ENCODE measurements at regions not wholly inside any gene's neighbourhood (a gene's known extent, or its start where the extent isn't known, plus 50 kb on each side); places are given as distances from the start of the nearest gene placed in this dataset.

GRCh38 chr14:89563471-89563870, 146.4 kb upstream of the FOXN3 start:
- Histone ChIP-seq H3K27me3 (replicated peaks in 1 of 4; ENCODE audit: control extremely low read depth in 1 of 4, control insufficient read depth in 3 of 4, insufficient read depth in 4 of 4, low read length in 3 of 4) (no peaks in the 10 kb centered on the region), H3K9ac (ENCODE audit: low read length) (no peak overlapping the region), H3K9me3 (ENCODE audit: control extremely low read depth in 1 of 3, control insufficient read depth in 2 of 3, insufficient read depth in 1 of 3, low read length in 2 of 3) (no peaks in the 10 kb centered on the region), H3K27ac (ENCODE audit: low read length in 2 of 2) (no peak overlapping the region), H4K20me1 (ENCODE audit: control insufficient read depth, insufficient read depth, low read length, poor library complexity, severe bottlenecking) (peaks cover 15% of the 10 kb centered on the region), H3K4me1 (ENCODE audit: control insufficient read depth in 2 of 2, insufficient read depth in 2 of 2, low read length in 2 of 2) (peaks cover 3 to 8% of the 10 kb centered on the region in 2 donors), H2AFZ (ENCODE audit: insufficient read depth, low read depth, low read length, poor library complexity, severe bottlenecking) (no peak overlapping the region), H3K79me2 (ENCODE audit: control insufficient read depth, insufficient read depth, low read length) (peaks cover 53% of the 10 kb centered on the region), H3K4me3 (ENCODE audit: control extremely low read depth in 1 of 5, extremely low read depth in 1 of 5, insufficient read depth in 1 of 5, low read depth in 2 of 5, low read length in 4 of 5) (no peak overlapping the region), H3K4me2 (replicated peaks; ENCODE audit: low read depth, low read length, poor library complexity, severe bottlenecking) (no peak overlapping the region), H3K36me3 (replicated peaks in 1 of 2; ENCODE audit: control extremely low read depth in 1 of 2, control insufficient read depth in 1 of 2, extremely low read depth in 1 of 2, insufficient read depth in 2 of 2, low read length in 1 of 2) (no peaks in the 10 kb centered on the region)
- DNase-seq: no peak
- no peaks in the 10 kb centered on the region for H3K27me3 Mint-ChIP-seq
- peaks cover 17% of the 10 kb centered on the region for H3K4me1 Mint-ChIP-seq
- ChIA-PET CTCF (interaction anchor here (0.6 kb wide), 1 partner anchor 532 kb away, joined by 3 read pairs; no protein-coding TSS in a partner anchor), POLR2A (no interaction called here)
- no peak for TF ChIP-seq CTCF (IDR thresholded peaks at IDR 0.05)
- TF ChIP-seq EZH2 (IDR thresholded peaks at IDR 0.05; ENCODE audit: borderline replicate concordance, insufficient read depth, low read depth, low read length, poor library complexity, severe bottlenecking): no peak
- 100% methylated on average over 1 of the region's 1 CpG for WGBS (ENCODE audit: insufficient coverage)
- ATAC-seq (ENCODE audit: low read depth): no peak
- H3K4me3 Mint-ChIP-seq: no peak overlapping the region
- no peaks in the 10 kb centered on the region for H3K9me3 Mint-ChIP-seq (ENCODE audit: insufficient read depth)
- intact Hi-C loops (cut with micrococcal nuclease): no loop called here
- H3K27ac Mint-ChIP-seq: no peak overlapping the region

DNA sequence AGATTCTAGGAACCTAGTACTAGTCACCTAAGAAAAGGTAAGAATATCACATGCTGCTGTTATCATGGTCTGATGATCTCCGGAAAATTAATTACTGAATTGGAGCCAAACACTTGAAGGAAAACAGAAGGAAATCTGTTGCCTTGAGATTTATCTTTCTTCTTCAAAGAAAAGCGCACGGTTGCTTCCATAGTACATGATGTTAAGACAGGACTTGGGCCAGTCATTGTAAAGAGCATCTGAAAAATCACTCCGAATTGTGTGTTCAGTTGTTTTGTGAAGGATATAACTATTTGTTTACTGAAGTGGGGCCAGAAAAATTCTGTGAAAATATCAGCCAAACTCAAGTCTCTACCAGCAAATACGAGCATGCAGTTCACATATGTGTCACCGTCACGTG, 134.9 kb upstream of the FOXN3 start:
- intact Hi-C loops (cut with micrococcal nuclease): no loop called here
- POLR2A ChIA-PET: no interaction called here
- H3K4me3 Mint-ChIP-seq: no peak overlapping the region
- no peaks in the 10 kb centered on the region for H3K27me3 ChIP-seq (replicated peaks in 1 of 4; ENCODE audit: control extremely low read depth in 1 of 4, control insufficient read depth in 3 of 4, insufficient read depth in 4 of 4, low read length in 3 of 4)
- H3K4me1 ChIP-seq (ENCODE audit: control insufficient read depth in 2 of 2, insufficient read depth in 2 of 2, low read length in 2 of 2): no peaks in the 10 kb centered on the region
- H3K27ac Mint-ChIP-seq: no peak overlapping the region
- TF ChIP-seq CTCF (IDR thresholded peaks at IDR 0.05): no peak
- TF ChIP-seq EZH2 (IDR thresholded peaks at IDR 0.05; ENCODE audit: borderline replicate concordance, insufficient read depth, low read depth, low read length, poor library complexity, severe bottlenecking): no peak
- no peaks in the 10 kb centered on the region for H3K27me3 Mint-ChIP-seq
- peaks cover 55% of the 10 kb centered on the region for H3K79me2 ChIP-seq (ENCODE audit: control insufficient read depth, insufficient read depth, low read length)
- no peak overlapping the region for H2AFZ ChIP-seq (ENCODE audit: insufficient read depth, low read depth, low read length, poor library complexity, severe bottlenecking)
- H3K9me3 Mint-ChIP-seq (ENCODE audit: insufficient read depth): no peaks in the 10 kb centered on the region
- CTCF ChIA-PET: interaction anchor here (1.6 kb wide), 1 partner anchor 375 kb away, joined by 3 read pairs; no protein-coding TSS in a partner anchor
- ATAC-seq (ENCODE audit: low read depth) (no peak), DNase-seq (no peak)
- H3K36me3 ChIP-seq (replicated peaks in 1 of 2; ENCODE audit: control extremely low read depth in 1 of 2, control insufficient read depth in 1 of 2, extremely low read depth in 1 of 2, insufficient read depth in 2 of 2, low read length in 1 of 2): peaks cover 0 to 10% of the 10 kb centered on the region in 2 experiments
- no peaks in the 10 kb centered on the region for H4K20me1 ChIP-seq (ENCODE audit: control insufficient read depth, insufficient read depth, low read length, poor library complexity, severe bottlenecking)
- no peak overlapping the region for H3K4me3 ChIP-seq (ENCODE audit: control extremely low read depth in 1 of 5, extremely low read depth in 1 of 5, insufficient read depth in 1 of 5, low read depth in 2 of 5, low read length in 4 of 5)
- H3K9ac ChIP-seq (ENCODE audit: low read length): no peak overlapping the region
- no peaks in the 10 kb centered on the region for H3K9me3 ChIP-seq (ENCODE audit: control extremely low read depth in 1 of 3, control insufficient read depth in 2 of 3, insufficient read depth in 1 of 3, low read length in 2 of 3)
- peaks cover 19% of the 10 kb centered on the region for H3K4me1 Mint-ChIP-seq
- H3K27ac ChIP-seq (ENCODE audit: low read length in 2 of 2): no peak overlapping the region
- 81% methylated on average over 3 of the region's 7 CpGs for WGBS (ENCODE audit: insufficient coverage)
- no peak overlapping the region for H3K4me2 ChIP-seq (replicated peaks; ENCODE audit: low read depth, low read length, poor library complexity, severe bottlenecking)

All from B cell (primary cell).